Left lung (tissue), 4 donors: ENCODE measurements at regions not wholly inside any gene's neighbourhood (a gene's known extent, or its start where the extent isn't known, plus 50 kb on each side); places are given as distances from the start of the nearest gene placed in this dataset.
"Not testable (repeated sequence)": the region's sequence is repeated elsewhere in the genome, so short reads cannot be mapped to it uniquely, and the experiment has no call there.

ENCODE experiments used
- ATAC-seq: fragments of 200-7000 bp; cut with Tn5 transposase; one replicate; pipeline ENCODE4 v1.9.1; 2020; ENCODE audit warnings: moderate library complexity
- DNase-seq, 4 donors: peaks; one replicate each; pipeline ENCODE4 v3.0.0-alpha.2; 2013 to 2020
- H3K27ac ChIP-seq, 2 donors: fragments of 200-600 bp; sonication (generic) in 1 of 2; one replicate each; pipeline versions ENCODE4 v1.5.0 to v1.8.0; 2020 to 2021
- H3K27me3 ChIP-seq, 2 donors: fragments of 200-600 bp; sonication (generic) in 1 of 2; one replicate each; pipeline versions ENCODE4 v1.5.0 to v1.8.0; 2020 to 2021
- H3K36me3 ChIP-seq, 2 donors: fragments of 200-600 bp; sonication (generic) in 1 of 2; one replicate each; pipeline versions ENCODE4 v1.5.0 to v1.8.0; 2020 to 2021
- H3K4me1 ChIP-seq, 2 donors: fragments of 200-600 bp; one replicate each; pipeline ENCODE4 v1.8.0; 2021
- H3K4me3 ChIP-seq, 2 donors: fragments of 200-600 bp; sonication (generic) in 1 of 2; one replicate each; pipeline versions ENCODE4 v1.5.0 to v1.8.0; 2020 to 2021; ENCODE audit warnings: mild to moderate bottlenecking in 1 of 2
- H3K9me3 ChIP-seq, 2 donors: fragments of 200-600 bp; sonication (generic) in 1 of 2; one replicate each; pipeline versions ENCODE4 v1.5.0 to v1.8.0; 2020 to 2021
- CTCF ChIP-seq, 2 donors: fragments of 200-600 bp; sonication (generic) in 1 of 2; IDR thresholded peaks; one replicate each; pipeline versions ENCODE4 v1.5.0 to v1.8.0; 2021; ENCODE audit warnings: antibody characterized with exemption in 2 of 2
- intact Hi-C, 2 donors: fragments of 100-400 bp; cut with DNase I; formaldehyde crosslinking; loops; one replicate each; pipeline versions ENCODE4 v1.11.2 to v1.14.2; 2022
- donor health status: DM: no; HTN: yes; CAD: no.
- donor health status: DM: no; HTN: no; CAD: no.

GRCh38 chr14:103243764-103244737, 90.0 kb upstream of the EIF5 start:
- no peak for DNase-seq
- intact Hi-C loops, result no loop called here
- Histone ChIP-seq H3K27me3 (no peaks in the 10 kb centered on the region), H3K4me1 (no peaks in the 10 kb centered on the region), H3K36me3 (no peaks in the 10 kb centered on the region), H3K9me3 (peaks cover 0 to 16% of the 10 kb centered on the region in 2 donors), H3K27ac (no peak overlapping the region), H3K4me3 (no peak overlapping the region)
- TF ChIP-seq CTCF (IDR thresholded peaks at IDR 0.05), result no peak
- no peak for ATAC-seq

GRCh38 chr14:103245624-103246031, 88.4 kb upstream of the EIF5 start:
- DNase-seq, H3K4me3 ChIP-seq, H3K27me3 ChIP-seq, H3K4me1 ChIP-seq, H3K9me3 ChIP-seq, H3K27ac ChIP-seq, H3K36me3 ChIP-seq, intact Hi-C loops: not testable (repeated sequence)
- ATAC-seq, result peak; percentile 53

GRCh38 chr14:103246070-103246469, 88.0 kb upstream of the EIF5 start:
- no peak for TF ChIP-seq CTCF (IDR thresholded peaks at IDR 0.05)
- no peak for ATAC-seq
- Histone ChIP-seq H3K4me1 (no peaks in the 10 kb centered on the region), H3K4me3 (no peak overlapping the region), H3K27me3 (no peaks in the 10 kb centered on the region), H3K9me3 (no peaks in the 10 kb centered on the region), H3K36me3 (no peaks in the 10 kb centered on the region), H3K27ac (no peak overlapping the region)
- intact Hi-C loops, result no loop called here
- no peak for DNase-seq

- no peak overlapping the region for H3K4me3 ChIP-seq
- H3K27me3 ChIP-seq, result no peaks in the 10 kb centered on the region
- no peak for DNase-seq
- no peak for TF ChIP-seq CTCF (IDR thresholded peaks at IDR 0.05)
- intact Hi-C loops, result no loop called here
- no peak overlapping the region for H3K27ac ChIP-seq
- H3K36me3 ChIP-seq, result no peaks in the 10 kb centered on the region
- no peaks in the 10 kb centered on the region for H3K4me1 ChIP-seq
- no peaks in the 10 kb centered on the region for H3K9me3 ChIP-seq
- no peak for ATAC-seq
These were observed 86.8 kb upstream of the EIF5 start for GRCh38 chr14:103247169-103247606.

- ATAC-seq, result no peak
- intact Hi-C loops, result no loop called here
- Histone ChIP-seq H3K9me3 (no peaks in the 10 kb centered on the region), H3K4me3 (no peak overlapping the region), H3K36me3 (no peaks in the 10 kb centered on the region), H3K27me3 (peaks cover 0 to 6% of the 10 kb centered on the region in 2 donors), H3K4me1 (no peaks in the 10 kb centered on the region), H3K27ac (no peak overlapping the region)
- no peak for TF ChIP-seq CTCF (IDR thresholded peaks at IDR 0.05)
- DNase-seq, result no peak
These were observed 83.9 kb upstream of the EIF5 start for GRCh38 chr14:103250181-103250580.
